Astrocyte (in vitro differentiated cells and primary cell): ENCODE measurements at regions not wholly inside any gene's neighbourhood (a gene's known extent, or its start where the extent isn't known, plus 50 kb on each side); places are given as distances from the start of the nearest gene placed in this dataset.

Experiments
- EZH2 ChIP-seq: IDR thresholded peaks from 2 replicates; pipeline ENCODE4 v1.6.1; 2012; ENCODE audit warnings: mild to moderate bottlenecking, low read length, inconsistent platforms; ENCODE audit not compliant: insufficient read depth
- TF ChIP-seq, protein P1 (sequence below): IDR thresholded peaks from 2 replicates; pipeline ENCODE4 v1.5.1; 2011; ENCODE audit warnings: low read depth, mild to moderate bottlenecking, inconsistent platforms, low read length, moderate library complexity; ENCODE audit not compliant: insufficient read depth

DNA sequence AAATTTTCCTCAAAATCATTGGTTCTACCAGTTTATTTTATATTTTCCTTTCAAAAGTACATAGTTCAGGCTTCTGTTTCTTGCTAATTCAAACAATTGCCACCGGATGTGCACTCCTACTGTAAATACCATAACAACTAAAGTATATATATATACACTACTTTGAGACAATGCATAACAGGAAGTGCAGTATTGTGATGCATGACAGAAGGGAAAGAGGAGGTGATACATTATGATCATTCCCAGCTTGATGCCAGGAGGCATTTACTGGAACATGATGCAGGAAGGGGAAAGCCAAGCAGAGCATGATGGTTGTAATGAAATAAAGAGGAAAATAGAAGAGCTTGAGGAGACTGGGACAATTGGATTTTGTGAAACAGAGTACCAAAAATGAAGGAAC, 215.2 kb upstream of the NT5C1B start:
- TF ChIP-seq, protein P1, sequence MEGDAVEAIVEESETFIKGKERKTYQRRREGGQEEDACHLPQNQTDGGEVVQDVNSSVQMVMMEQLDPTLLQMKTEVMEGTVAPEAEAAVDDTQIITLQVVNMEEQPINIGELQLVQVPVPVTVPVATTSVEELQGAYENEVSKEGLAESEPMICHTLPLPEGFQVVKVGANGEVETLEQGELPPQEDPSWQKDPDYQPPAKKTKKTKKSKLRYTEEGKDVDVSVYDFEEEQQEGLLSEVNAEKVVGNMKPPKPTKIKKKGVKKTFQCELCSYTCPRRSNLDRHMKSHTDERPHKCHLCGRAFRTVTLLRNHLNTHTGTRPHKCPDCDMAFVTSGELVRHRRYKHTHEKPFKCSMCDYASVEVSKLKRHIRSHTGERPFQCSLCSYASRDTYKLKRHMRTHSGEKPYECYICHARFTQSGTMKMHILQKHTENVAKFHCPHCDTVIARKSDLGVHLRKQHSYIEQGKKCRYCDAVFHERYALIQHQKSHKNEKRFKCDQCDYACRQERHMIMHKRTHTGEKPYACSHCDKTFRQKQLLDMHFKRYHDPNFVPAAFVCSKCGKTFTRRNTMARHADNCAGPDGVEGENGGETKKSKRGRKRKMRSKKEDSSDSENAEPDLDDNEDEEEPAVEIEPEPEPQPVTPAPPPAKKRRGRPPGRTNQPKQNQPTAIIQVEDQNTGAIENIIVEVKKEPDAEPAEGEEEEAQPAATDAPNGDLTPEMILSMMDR, result no peak
- TF ChIP-seq EZH2, result no peak
